GM19023 (cell line): ENCODE measurements at regions not wholly inside any gene's neighbourhood (a gene's known extent, or its start where the extent isn't known, plus 50 kb on each side); places are given as distances from the start of the nearest gene placed in this dataset.

Experiments
- ATAC-seq: cut with Tn5 transposase; IDR thresholded peaks from one replicate; pipeline ENCODE4 v1.9.1; 2021; ENCODE audit warnings: mild to moderate bottlenecking, moderate library complexity; ENCODE audit not compliant: unreplicated experiment

GRCh38 chr9:97747201-97747965, 50.2 kb upstream of the XPA start:
- ATAC-seq = no peak

GRCh38 chr9:97748525-97748924, 51.4 kb upstream of the XPA start:
- no peak for ATAC-seq

GRCh38 chr9:97749928-97750327, 52.8 kb upstream of the XPA start:
- no peak for ATAC-seq

GRCh38 chr9:97751531-97751930, 54.4 kb upstream of the XPA start:
- ATAC-seq = no peak

- no peak for ATAC-seq
These were observed 55.1 kb upstream of the XPA start for GRCh38 chr9:97752274-97752673.

GRCh38 chr9:97753364-97753763, 56.2 kb upstream of the XPA start:
- no peak for ATAC-seq

- no peak for ATAC-seq
These were observed 56.8 kb upstream of the XPA start for GRCh38 chr9:97753975-97754374.

GRCh38 chr9:97755618-97756267, 58.6 kb upstream of the XPA start:
- ATAC-seq = no peak

- no peak for ATAC-seq
These were observed 59.9 kb upstream of the XPA start for GRCh38 chr9:97756991-97757390.

GRCh38 chr9:97758334-97758916, 61.3 kb upstream of the XPA start:
- no peak for ATAC-seq

- no peak for ATAC-seq
These were observed 62.6 kb upstream of the XPA start for GRCh38 chr9:97759581-97760288.

GRCh38 chr9:97761056-97761598, 64.0 kb upstream of the XPA start:
- no peak for ATAC-seq

- ATAC-seq = no peak
These were observed 64.7 kb upstream of the XPA start for GRCh38 chr9:97761879-97762278.

GRCh38 chr9:97763874-97764273, 66.7 kb upstream of the XPA start:
- no peak for ATAC-seq

GRCh38 chr9:97766092-97766491, 69.0 kb upstream of the XPA start:
- no peak for ATAC-seq

- ATAC-seq = no peak
These were observed 69.5 kb upstream of the XPA start for GRCh38 chr9:97766610-97767009.

- ATAC-seq = no peak
These were observed 70.8 kb upstream of the XPA start for GRCh38 chr9:97767891-97768290.

GRCh38 chr9:97768746-97769145, 71.6 kb upstream of the XPA start:
- ATAC-seq = no peak

- no peak for ATAC-seq
These were observed 72.1 kb upstream of the XPA start for GRCh38 chr9:97769208-97769607.

GRCh38 chr9:97770808-97771372, 73.8 kb upstream of the XPA start:
- no peak for ATAC-seq

- ATAC-seq = no peak
These were observed 74.5 kb upstream of the XPA start for GRCh38 chr9:97771641-97772040.
